Esophagus muscularis mucosa (tissue), 3 donors: ENCODE measurements at regions not wholly inside any gene's neighbourhood (a gene's known extent, or its start where the extent isn't known, plus 50 kb on each side); places are given as distances from the start of the nearest gene placed in this dataset.

ENCODE experiments used
- POLR2A ChIP-seq: fragments of 450-650 bp; IDR thresholded peaks from one replicate; pipeline ENCODE4 v1.6.1; 2017; ENCODE audit warnings: antibody characterized with exemption, moderate library complexity, mild to moderate bottlenecking, low read depth
- POLR2AphosphoS5 ChIP-seq, 2 donors: sonication (generic); formaldehyde crosslinking; IDR thresholded peaks; one replicate each; pipeline ENCODE4 v1.6.1; 2017; ENCODE audit warnings: antibody characterized with exemption in 2 of 2
- TF ChIP-seq, protein P1 (sequence below), 3 experiments: fragments of 200-600 bp in 2 of 3; fragments of 450-650 bp in 1 of 3; sonication (generic) in 2 of 3; IDR thresholded peaks; one replicate each; pipeline ENCODE4 v1.5.1; 2017 to 2019; ENCODE audit warnings: antibody characterized with exemption in 3 of 3, mild to moderate bottlenecking in 2 of 3, moderate library complexity in 1 of 3

DNA sequence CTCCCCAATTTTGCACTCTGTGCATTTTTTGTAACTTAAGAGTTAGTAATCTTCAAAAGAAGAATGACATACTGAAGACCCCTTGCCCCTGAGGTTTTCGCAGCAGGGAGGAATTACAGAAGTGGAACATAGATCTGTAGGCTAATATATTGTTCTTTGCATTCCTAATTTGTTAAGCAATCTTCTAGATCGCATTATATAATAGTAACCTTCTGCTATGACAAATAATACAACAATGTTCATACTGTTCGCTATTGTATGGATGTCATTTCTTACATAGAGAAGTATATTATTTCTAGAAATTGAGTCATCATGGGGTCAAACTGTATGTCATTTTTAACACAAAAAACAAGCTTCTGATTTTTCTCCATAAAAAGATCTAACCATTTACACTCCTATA, 95.8 kb upstream of the TGFBR2 start:
- TF ChIP-seq, protein P1, sequence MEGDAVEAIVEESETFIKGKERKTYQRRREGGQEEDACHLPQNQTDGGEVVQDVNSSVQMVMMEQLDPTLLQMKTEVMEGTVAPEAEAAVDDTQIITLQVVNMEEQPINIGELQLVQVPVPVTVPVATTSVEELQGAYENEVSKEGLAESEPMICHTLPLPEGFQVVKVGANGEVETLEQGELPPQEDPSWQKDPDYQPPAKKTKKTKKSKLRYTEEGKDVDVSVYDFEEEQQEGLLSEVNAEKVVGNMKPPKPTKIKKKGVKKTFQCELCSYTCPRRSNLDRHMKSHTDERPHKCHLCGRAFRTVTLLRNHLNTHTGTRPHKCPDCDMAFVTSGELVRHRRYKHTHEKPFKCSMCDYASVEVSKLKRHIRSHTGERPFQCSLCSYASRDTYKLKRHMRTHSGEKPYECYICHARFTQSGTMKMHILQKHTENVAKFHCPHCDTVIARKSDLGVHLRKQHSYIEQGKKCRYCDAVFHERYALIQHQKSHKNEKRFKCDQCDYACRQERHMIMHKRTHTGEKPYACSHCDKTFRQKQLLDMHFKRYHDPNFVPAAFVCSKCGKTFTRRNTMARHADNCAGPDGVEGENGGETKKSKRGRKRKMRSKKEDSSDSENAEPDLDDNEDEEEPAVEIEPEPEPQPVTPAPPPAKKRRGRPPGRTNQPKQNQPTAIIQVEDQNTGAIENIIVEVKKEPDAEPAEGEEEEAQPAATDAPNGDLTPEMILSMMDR (IDR thresholded peaks at IDR 0.05), result no peak
- TF ChIP-seq POLR2A, result no peak
- TF ChIP-seq POLR2AphosphoS5 (IDR thresholded peaks at IDR 0.05), result no peak
